ENCODE measurements at regions not wholly inside any gene's neighbourhood (a gene's known extent, or its start where the extent isn't known, plus 50 kb on each side); places are given as distances from the start of the nearest gene placed in this dataset.
"Not testable (repeated sequence)": the region's sequence is repeated elsewhere in the genome, so short reads cannot be mapped to it uniquely, and the experiment has no call there.

GRCh38 chr7:91496251-91496820, 232.1 kb downstream of the FZD1 start:
- no peak for DNase-seq (ENCODE audit: low read depth)
- no peak overlapping the region for H3K4me3 ChIP-seq (ENCODE audit: low read depth, low read length)
- no peak for TF ChIP-seq CTCF (IDR thresholded peaks at IDR 0.05; ENCODE audit: low read depth, low read length, missing control alignments)

GRCh38 chr7:91497277-91497676, 233.0 kb downstream of the FZD1 start:
- H3K4me3 ChIP-seq (ENCODE audit: low read depth, low read length); DNase-seq (ENCODE audit: low read depth): not testable (repeated sequence)

- no peak for TF ChIP-seq CTCF (IDR thresholded peaks at IDR 0.05; ENCODE audit: low read depth, low read length, missing control alignments)
- no peak for DNase-seq (ENCODE audit: low read depth)
- no peak overlapping the region for H3K4me3 ChIP-seq (ENCODE audit: low read depth, low read length)
Measured at GRCh38 chr7:91503934-91504555, 239.8 kb downstream of the FZD1 start.

- DNase-seq (ENCODE audit: low read depth): no peak
- TF ChIP-seq CTCF (IDR thresholded peaks at IDR 0.05; ENCODE audit: low read depth, low read length, missing control alignments): no peak
- H3K4me3 ChIP-seq (ENCODE audit: low read depth, low read length): no peak overlapping the region
Measured at GRCh38 chr7:91504919-91505318, 240.7 kb downstream of the FZD1 start.

- not testable (repeated sequence) for DNase-seq (ENCODE audit: low read depth); H3K4me3 ChIP-seq (ENCODE audit: low read depth, low read length)
Measured at GRCh38 chr7:91506966-91507365, 242.7 kb downstream of the FZD1 start.

GRCh38 chr7:91511861-91512260, 247.6 kb downstream of the FZD1 start:
- not testable (repeated sequence) for DNase-seq (ENCODE audit: low read depth)

GRCh38 chr7:91512958-91513357, 248.7 kb downstream of the FZD1 start:
- DNase-seq (ENCODE audit: low read depth): no peak
- no peak for TF ChIP-seq CTCF (IDR thresholded peaks at IDR 0.05; ENCODE audit: low read depth, low read length, missing control alignments)

More at GRCh38 chr7:91511861-91512260, 247.6 kb downstream of the FZD1 start:
- not testable (repeated sequence) for H3K4me3 ChIP-seq (ENCODE audit: low read depth, low read length)

GRCh38 chr7:91514591-91514990, 250.4 kb downstream of the FZD1 start:
- no peak overlapping the region for H3K4me3 ChIP-seq (ENCODE audit: low read depth, low read length)
- no peak for TF ChIP-seq CTCF (IDR thresholded peaks at IDR 0.05; ENCODE audit: low read depth, low read length, missing control alignments)
- no peak for DNase-seq (ENCODE audit: low read depth)

More at GRCh38 chr7:91512958-91513357, 248.7 kb downstream of the FZD1 start:
- H3K4me3 ChIP-seq (ENCODE audit: low read depth, low read length): no peak overlapping the region

All from GM12864 (cell line).